Right lung (tissue), 2 donors: ENCODE measurements at regions not wholly inside any gene's neighbourhood (a gene's known extent, or its start where the extent isn't known, plus 50 kb on each side); places are given as distances from the start of the nearest gene placed in this dataset.
"Not testable (repeated sequence)": the region's sequence is repeated elsewhere in the genome, so short reads cannot be mapped to it uniquely, and the experiment has no call there.

Experiments used
- DNase-seq, 2 donors: peaks; one replicate each; pipeline ENCODE4 v3.0.0-alpha.2; 2013

DNA sequence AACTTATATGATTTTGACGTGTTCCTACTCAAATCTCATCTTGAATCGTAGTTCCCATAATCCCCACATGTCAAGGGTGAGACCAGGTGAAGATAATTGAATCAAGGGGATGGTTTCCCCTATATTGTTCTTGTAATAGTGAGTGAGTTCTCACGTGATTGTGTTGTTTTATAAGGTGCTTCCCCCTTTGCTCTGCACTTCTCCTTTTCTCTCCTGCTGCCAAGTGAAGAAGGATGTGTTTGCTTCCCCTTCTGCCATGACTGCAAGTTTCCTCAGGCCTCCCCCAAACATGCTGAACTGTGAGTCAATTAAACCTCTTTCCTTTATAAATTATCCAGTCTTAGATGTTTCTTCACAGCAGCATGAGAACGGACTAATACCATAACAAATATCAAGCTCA is 83.2 kb downstream of the MANEA start:
- no peak for DNase-seq

DNA sequence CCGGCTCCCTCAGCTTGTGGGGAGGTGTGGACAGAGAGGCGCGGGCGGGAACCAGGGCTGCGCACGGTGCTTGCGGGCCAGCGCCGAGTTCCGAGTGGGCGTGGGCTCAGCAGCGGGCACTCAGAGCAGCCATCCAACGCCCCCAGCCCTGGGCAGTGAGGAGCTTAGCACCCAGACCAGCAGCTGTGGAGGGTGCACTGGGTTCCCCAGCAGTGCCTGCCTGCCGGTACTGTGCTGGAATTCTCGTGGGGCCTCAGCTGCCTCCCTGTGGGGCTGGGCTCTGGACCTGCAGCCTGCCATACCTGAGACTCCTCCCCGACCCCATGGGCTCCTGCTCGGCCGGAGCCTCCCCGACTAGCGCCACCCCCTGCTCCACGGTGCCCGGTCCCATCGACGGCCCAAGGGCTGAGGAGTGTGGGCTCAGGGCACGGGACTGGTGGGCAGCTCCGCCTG is 92.7 kb downstream of the MANEA start:
- DNase-seq: no peak

DNA sequence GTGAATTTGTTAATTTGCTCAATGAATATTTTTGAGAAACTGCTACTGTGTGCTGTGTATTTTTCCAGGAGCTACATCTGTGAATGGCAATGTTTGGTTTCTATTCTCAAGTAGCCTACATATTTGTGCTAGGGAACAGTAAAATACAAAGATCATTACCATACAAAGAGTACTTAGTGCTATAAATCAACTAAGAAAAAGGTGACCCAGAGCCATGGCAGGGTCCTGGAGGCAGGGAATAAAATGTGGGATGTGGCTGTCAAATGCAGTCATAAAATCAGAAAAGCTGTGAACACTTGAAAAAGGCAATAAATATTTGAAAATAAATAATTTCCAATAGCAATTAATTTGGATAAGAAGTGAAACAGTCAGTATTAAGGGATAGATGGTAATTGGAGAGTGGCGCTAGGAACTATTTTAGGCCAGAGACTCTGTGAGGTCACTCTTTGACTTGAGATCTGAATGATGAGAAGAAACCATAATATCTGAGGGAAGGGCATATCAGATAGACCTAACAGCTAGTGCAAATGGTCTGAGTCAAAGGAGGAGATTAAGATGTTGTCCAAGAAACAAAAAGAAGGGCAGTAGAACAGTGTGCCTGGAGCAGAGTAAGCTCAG is 98.8 kb downstream of the MANEA start:
- no peak for DNase-seq

DNA sequence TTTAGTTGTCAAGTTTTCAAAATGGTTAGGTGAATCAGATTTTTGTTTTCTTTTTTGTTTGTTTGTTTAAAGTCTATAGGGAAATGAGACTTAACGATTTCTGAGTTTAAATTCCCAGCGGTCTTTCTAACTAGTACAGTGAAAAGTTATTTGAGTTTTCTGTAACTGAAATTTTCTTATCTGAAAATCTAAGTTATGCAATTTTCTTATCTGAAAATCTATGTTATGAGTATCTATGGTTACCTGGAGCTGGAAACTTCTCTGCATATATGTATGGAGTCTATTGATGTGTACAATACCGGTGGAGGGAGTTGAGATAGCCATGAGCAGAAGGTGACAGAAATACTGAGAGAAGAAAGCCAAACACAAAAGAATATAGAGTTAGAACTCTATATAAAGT is 102.6 kb downstream of the MANEA start:
- DNase-seq: no peak

DNA sequence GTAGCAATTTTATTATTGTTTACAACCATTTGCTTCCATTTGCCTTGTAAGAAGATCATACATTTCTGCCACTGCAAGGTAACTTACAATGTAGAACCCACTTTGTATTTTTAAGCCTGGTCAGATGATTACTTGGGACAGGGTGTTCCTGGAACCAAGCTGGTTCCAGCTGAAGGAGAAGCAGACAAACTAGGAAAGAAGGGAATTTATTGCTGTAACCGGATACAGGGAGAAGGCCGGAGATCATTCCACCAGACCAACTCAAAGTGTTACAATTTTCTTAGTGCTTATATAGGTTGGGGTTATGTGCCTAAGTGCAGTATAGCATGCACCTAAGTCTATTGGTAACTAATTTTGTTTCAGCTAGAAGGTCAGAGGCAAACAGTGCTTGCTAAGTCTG is 104.4 kb downstream of the MANEA start:
- no peak for DNase-seq

DNA sequence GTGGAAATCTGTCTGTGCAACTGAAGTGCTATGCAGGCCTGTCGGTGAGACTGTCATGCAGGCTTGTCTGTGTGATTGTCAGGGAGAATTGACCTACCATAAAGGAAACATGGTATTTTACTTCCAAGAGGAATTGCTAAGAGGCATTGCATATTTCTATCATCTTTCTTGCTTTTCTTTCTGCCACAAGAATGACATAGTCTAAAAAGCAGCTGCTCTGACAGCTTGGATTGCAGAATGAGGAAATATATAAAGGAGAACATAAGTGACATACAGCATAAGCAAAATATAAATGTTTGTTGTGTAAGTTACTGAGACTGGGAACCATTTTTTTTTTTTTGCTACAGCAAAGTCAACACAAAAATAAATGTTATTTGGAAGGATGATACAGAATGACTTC is 105.1 kb downstream of the MANEA start:
- DNase-seq: no peak

DNA sequence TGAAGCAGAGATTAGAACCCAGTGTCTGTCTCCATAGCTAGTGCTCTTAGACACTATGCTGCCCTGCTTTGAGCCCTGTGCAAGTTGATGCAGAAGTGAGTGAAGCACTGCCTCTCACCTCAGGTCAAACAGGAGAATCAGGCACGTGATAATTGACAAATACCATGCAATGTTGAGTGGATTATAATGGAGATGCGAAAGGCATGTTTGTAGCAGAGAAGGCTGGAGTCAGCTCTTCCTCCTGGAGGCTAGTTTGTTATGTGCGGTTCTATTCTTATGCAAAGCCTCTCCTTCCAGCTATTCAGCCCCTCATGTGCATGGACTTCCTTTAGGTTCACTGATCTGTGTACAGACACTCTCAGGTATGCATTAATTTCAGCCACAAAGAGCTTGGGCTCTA is 108.5 kb downstream of the MANEA start:
- no peak for DNase-seq

DNA sequence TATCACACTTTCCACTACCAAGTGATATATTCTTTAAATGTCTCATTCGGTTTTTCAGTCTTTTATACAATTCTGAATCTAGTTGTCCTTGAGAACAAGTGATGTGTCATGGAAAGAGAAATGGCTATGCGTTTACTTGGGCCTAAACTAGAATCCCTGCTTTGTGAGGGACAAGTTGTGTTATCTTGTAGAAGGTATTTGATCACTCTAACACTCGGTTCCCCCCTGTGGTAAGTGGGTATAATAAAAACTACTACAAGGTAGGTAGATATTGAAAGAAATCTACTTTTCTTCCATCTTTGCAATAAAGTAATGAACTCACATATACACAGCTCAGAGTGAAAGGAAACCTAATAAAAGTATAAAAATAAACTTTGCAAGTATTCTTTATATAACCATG is 108.9 kb downstream of the MANEA start:
- DNase-seq: no peak

DNA sequence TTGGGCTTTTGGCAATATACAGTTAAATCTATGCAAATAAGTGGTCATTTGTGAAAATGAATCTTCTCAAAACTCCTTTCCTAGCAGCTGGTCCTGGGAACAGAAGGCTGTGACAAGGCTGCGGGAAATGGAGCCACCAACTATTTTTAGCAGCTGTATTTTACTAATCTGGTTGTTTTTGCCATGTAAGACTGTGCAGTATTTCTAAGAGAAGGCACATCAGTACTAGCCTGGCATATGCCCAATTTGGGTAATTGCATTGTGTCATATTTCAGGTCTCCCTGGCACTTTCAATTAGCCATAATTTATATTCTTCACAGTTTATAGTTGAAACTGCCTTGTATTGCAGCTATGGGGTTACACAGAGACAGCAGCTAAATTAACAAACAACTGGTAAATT is 109.6 kb downstream of the MANEA start:
- no peak for DNase-seq

DNA sequence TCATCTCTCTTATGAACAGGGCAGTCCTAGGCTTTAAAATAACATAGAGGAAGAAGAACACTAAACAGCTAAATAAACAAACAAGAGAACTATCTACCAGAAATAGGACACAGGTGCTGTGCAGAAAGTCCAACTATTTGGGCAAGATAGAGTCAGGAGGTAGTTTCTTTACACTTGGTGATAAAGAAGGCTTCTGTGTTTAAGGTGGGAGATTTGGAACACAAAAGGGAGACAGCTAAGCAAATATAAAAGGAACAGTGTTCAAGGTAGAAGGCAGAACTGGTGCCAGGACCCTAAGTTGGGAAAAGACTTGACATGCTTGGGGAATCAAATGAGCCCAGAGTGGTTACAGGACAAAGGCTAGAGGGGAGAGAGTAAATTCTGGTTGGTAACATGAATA is 110.5 kb downstream of the MANEA start:
- DNase-seq: no peak

DNA sequence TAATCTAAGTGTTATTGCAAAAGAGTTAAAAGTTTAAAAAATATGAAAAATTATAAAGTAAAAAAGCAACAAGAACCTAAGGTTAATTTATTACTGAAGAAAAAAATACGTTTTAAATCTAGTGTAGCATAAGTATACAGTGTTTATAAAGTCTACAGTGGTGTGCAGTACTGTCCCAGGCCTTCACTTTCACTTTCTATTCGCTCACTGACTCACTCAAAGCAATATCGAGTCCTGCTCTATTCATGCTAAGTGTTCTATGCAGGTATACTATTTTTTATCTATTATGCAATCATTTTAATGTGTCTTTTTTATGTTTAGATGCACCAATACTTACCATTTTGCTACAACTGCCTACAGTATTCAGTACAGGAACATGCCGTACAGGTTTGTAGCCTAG is 113.0 kb downstream of the MANEA start:
- DNase-seq: no peak

DNA sequence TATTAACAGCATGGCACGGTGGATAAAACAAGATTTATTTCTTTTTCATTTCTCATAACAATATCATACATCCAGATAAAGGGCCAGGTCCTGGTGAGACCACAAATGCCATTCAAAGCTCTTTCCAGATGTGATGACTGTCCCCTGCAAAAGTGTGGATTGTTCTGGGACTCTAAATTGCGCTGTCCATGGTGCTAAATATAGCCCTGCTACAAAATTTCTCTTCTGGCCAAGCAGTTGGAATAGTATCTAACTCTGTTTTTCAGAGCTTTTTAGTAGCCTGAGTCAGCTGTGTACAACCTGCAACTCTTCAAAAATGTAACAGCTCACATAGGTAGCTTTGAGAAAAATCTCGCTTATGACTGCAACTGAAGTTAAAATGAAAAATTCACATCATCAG is 115.8 kb downstream of the MANEA start:
- DNase-seq: peak in 1 of 2 donors; percentile 2

DNA sequence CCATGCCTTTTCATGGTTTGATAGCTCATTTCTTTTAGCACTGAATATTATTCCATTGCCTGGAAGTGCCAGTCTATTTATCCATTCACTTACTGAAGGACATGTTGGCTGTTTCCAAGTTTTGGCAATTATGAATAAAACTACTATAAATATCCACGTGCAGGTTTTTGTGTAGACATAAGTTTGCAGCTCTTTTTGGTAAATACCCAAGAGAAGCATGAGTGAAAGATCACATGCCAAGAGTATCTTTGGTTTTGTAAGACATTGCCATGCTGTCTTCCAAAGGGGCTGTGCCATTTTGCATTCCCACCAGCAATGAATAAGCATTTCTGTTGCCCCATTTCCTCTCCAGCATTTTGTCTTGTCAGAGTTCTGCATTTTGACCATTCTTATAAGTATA is 120.9 kb downstream of the MANEA start:
- DNase-seq: no peak

DNA sequence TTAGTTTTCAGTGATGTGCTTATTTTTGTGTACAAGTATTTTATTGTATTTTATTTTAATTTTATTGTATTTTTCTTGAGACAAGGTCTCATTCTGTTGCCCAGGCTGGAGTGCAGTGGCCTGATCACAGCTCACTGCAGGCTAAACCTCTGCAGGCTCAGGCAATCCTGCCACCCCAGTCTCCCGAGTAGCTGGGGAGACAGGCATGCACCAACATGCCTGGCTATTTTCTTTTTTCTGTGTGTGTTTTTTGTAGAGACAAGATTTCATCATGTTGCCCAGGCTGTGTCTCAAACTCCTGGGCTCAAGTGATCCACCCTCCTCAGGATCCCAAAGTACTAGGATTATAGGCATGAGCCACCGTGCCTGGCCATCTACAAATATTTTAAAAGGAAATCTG is 146.3 kb downstream of the MANEA start:
- no peak for DNase-seq

DNA sequence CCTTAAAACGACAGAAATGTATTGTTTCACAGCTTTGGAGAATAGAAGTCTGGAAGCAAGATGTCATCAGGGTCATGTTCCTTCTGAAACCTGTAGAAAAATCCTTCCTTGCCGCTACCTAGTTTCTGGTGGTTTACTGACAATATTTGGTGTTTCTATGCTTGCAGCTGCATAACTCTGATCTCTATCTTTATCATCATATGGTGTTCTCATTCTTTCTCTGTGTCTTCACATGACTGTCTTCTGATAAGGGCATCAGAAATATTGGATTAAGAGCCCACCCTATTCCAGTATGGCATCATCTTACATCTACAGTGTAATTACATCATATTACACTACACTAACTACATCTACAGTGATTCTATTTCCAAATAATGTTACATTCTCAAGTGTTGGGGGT is 148.0 kb downstream of the MANEA start:
- DNase-seq: no peak

DNA sequence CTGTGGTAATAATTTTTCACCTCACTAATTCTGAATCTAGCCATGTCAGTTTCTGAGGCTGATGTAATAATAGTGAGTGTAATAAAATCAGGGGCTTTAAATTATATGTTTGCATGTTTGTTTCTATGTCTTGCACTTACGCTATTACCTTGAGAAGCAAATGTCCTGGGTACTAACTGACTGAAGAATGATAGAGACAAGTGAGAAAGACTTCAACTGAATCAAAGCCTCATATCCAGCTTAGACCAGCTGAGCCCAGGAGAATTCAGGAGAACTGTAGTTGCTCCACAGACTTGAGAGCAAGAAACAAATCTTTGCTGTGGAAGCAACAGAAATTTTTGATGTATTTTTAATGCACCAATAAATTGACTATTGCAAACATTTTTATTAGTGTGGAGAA is 162.8 kb downstream of the MANEA start:
- no peak for DNase-seq

DNA sequence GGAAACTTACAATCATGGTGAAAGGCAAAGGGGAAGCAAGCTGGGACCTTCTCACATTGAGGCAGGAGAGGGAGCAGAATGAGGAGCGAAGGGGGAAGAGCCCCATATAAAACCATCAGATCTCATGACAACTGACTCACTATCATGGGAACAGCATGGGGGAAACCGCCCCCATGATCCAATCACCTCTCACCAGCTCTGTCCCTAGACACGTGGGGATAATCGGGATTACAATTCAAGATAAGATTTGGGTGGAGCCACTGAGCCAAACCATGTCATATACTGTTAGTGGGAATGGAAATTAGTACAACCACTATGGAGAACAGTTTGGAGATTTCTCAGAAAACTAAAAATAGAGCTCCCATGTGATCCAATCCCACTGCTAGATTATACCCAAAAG is 163.7 kb downstream of the MANEA start:
- no peak for DNase-seq

DNA sequence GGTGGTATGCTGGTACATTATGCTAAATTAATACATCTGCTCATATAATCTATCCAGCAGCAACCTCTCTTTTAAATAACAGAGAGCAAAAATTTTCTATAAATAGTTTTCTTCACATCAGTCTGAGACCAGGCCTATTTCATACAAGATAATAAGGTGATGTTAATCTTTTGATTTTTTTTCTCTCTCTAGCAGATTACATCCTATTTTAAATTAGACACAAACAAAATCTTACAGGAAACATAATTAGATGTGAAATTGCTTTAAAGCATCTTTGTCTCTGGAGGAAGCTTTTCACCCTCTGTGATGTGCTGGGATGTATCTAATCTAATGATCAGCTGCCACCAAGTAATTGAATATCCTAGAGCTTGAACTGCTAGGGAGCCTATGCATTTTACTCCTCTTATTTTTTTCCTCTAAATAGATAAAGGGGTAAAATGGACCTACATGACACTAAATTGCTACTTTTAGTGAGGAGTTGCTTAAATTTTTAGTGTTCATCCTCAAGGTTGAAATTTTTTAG is 165.5 kb downstream of the MANEA start:
- no peak for DNase-seq

DNA sequence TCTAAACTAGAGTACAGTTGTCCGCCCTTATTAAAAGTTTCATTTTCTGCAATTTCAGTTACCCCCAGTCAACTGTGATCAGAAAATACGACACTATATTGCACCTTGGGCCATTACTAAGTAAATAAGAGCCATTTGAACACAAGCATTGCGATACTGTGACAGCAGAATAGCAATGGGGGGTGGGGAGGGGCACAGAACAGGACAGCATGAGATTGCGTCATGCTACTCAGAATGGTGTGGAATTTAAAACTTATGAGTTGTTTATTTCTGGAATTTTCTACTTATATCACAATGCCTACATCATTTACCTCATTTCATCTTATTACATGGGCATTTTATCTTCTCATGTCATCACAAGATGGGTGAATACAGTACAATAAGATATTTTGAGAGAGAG is 166.3 kb downstream of the MANEA start:
- DNase-seq: no peak

DNA sequence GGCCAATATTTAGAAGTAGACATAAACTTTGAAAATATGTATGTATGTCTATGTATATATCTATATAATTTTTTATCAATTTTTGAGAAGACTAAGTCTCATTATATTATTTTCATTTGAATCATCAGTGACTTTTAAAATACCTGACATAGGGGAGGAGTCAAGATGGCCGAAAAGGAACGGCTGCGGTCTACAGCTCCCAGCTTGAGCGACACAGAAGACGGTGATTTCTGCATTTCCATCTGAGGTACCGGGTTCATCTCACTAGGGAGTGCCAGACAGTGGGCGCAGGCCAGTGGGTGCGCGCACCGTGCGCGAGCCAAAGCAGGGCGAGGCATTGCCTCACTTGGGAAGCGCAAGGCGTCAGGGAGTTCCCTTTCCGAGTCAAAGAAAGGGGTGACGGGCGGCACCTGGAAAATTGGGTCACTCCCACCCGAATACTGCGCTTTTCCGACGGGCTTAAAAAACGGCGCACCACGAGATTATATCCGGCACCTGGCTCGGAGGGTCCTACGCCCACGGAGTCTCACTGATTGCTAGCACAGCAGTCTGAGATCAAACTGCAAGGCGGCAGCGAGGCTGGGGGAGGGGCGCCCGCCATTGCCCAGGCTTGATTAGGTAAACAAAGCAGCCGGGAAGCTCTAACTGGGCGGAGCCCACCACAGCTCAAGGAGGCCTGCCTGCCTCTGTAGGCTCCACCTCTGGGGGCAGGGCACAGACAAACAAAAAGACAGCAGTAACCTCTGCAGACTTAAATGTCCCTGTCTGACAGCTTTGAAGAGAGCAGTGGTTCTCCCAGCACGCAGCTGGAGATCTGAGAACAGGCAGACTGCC is 181.1 kb downstream of the MANEA start:
- DNase-seq: not testable (repeated sequence)

DNA sequence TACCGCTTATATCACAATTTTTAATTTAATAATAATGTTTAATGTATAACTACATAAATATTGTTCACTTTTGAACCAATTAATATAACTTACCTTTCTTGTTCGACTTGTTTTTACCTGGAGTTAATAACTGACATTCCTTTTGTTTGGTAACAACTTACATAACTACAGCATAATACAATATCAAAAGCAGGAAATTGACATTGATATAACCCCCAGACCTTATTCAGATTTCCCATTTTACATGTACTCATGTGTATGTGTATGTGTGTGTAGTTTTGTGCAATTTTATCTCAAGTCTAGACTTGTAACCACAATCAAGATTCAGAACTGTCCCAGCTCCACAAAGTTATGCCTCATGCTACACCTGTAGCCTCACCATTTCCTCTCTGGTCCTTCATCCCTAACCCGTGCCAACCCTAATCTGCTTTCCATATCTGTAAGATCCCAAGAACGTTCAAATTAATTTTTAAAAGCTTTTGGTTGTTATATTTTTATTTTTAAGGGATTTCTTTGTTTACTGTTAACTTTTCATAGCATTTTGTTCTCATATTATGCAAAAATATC is 190.6 kb downstream of the MANEA start:
- DNase-seq: no peak

DNA sequence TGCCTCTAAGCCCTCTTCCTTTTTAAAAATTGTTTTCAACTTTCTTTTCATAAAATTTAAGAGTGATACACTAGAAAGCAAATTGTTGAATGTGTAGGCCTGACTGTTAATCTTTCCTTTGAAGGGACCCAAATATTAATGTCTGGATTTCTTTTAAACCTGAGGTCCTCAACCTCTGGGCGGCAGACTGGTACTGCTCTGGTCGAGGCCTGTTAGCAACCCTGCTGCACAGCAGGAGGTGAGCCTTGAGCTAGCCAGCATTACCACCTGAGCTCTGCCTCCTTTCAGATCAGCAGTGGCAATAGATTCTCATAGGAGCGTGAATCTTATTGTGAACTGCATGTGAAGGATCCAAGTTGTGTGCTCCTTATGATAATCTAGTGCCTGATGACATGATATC is 191.2 kb downstream of the MANEA start:
- DNase-seq: no peak

DNA sequence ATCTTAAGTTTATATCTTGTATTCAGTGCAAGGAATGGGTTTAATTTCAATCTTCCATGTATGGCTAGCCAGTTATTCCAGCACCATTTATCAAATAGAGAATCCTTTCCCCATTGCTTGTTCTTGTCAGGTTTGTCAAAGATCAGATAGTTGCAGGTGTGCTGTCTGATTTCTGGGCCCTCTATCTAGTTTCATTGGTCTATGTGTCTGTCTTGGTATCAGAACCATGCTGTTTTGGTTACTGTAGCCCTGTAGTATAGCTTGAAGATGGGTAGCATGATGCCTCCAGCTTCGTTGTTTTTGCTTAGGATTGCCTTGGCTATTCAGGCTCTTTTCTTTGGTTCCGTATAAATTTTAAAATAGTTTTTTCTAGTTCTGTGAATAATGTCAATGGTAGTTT is 200.0 kb downstream of the MANEA start:
- DNase-seq: no peak
